PC-9 (cell line): ENCODE measurements at regions not wholly inside any gene's neighbourhood (a gene's known extent, or its start where the extent isn't known, plus 50 kb on each side); places are given as distances from the start of the nearest gene placed in this dataset.

Source experiments
- BruUV-seq: library from RNA; stranded (reverse); fragments of 400-500 nt; replicated peaks from 2 replicates; lab custom pipeline; 2021; lab: Mats Ljungman, UMichigan
- CTCF ChIA-PET: fragments of 300-600 bp; sonication (Branson Sonifier 250); formaldehyde crosslinking; loops from one replicate; lab custom pipeline; 2022; ENCODE audit warnings: antibody characterized with exemption; lab: Charles Lee
- POLR2A ChIA-PET: fragments of 300-600 bp; sonication (Branson Sonifier 250); formaldehyde crosslinking; loops from one replicate; lab custom pipeline; 2022; ENCODE audit warnings: antibody characterized with exemption; ENCODE audit not compliant: unreplicated experiment; lab: Charles Lee
- DNase-seq, 2 experiments: peaks; one replicate each; pipeline versions ENCODE4 v3.0.0 to v3.0.0-alpha.2; 2015 to 2022; ENCODE audit warnings: mixed read lengths in 1 of 2
- H2AFZ ChIP-seq: fragments of 200-600 bp; sonication (generic); 2 replicates; pipeline ENCODE4 v1.8.1; 2017; ENCODE audit warnings: antibody characterized with exemption
- H3F3A ChIP-seq: fragments of 200-600 bp; sonication (generic); 2 replicates; pipeline ENCODE4 v1.8.1; 2017; ENCODE audit warnings: antibody characterized with exemption, mild to moderate bottlenecking, low read depth; ENCODE audit not compliant: insufficient read depth
- H3K27ac ChIP-seq: fragments of 200-600 bp; sonication (generic); 2 replicates; pipeline ENCODE4 v1.6.1; 2016; ENCODE audit warnings: mixed run types
- H3K27me3 ChIP-seq: fragments of 200-600 bp; sonication (generic); 2 replicates; pipeline ENCODE4 v1.6.1; 2016; ENCODE audit warnings: low read depth, mixed run types; ENCODE audit not compliant: insufficient read depth
- H3K36me3 ChIP-seq: fragments of 200-600 bp; sonication (generic); 2 replicates; pipeline ENCODE4 v1.6.1; 2016; ENCODE audit warnings: low read depth, mixed run types
- H3K4me1 ChIP-seq: fragments of 200-600 bp; sonication (generic); replicated peaks from 2 replicates; pipeline ENCODE4 v1.6.1; 2016; ENCODE audit warnings: mixed run types; ENCODE audit not compliant: insufficient read depth
- H3K4me2 ChIP-seq: fragments of 200-600 bp; sonication (generic); 2 replicates; pipeline ENCODE4 v1.6.1; 2017; ENCODE audit warnings: mixed run types
- H3K4me3 ChIP-seq: fragments of 200-600 bp; sonication (generic); 2 replicates; pipeline ENCODE4 v1.6.1; 2016; ENCODE audit warnings: mixed run types
- H3K79me2 ChIP-seq: fragments of 200-600 bp; sonication (generic); 2 replicates; pipeline ENCODE4 v1.6.1; 2017; ENCODE audit warnings: low read depth, mixed run types
- H3K9me2 ChIP-seq: fragments of 200-600 bp; sonication (generic); 2 replicates; pipeline ENCODE4 v1.8.1; 2017; ENCODE audit warnings: mild to moderate bottlenecking; ENCODE audit not compliant: insufficient read depth
- H3K9me3 ChIP-seq: fragments of 200-600 bp; sonication (generic); 2 replicates; pipeline ENCODE4 v1.8.1; 2016; ENCODE audit warnings: low read depth; ENCODE audit not compliant: insufficient read depth
- H4K20me1 ChIP-seq: fragments of 200-600 bp; sonication (generic); 2 replicates; pipeline ENCODE4 v1.8.1; 2017; ENCODE audit not compliant: insufficient read depth
- CTCF ChIP-seq: fragments of 200-600 bp; sonication (generic); conservative IDR thresholded peaks from 2 replicates; pipeline ENCODE4 v1.6.1; 2017; ENCODE audit warnings: mixed run types, antibody characterized with exemption, mild to moderate bottlenecking, moderate library complexity
- EZH2 ChIP-seq: fragments of 200-600 bp; sonication (generic); IDR thresholded peaks from 2 replicates; pipeline ENCODE4 v1.8.0; 2017; ENCODE audit warnings: antibody characterized with exemption, low read depth
- intact Hi-C: fragments of 100-400 bp; cut with micrococcal nuclease; formaldehyde crosslinking; loops from one replicate; pipeline ENCODE4 v1.10.0; 2022; ENCODE audit not compliant: unreplicated experiment

- H3K36me3 ChIP-seq: no peaks in the 10 kb centered on the region
- intact Hi-C loops: no loop called here
- no peaks in the 10 kb centered on the region; the same call in 1 of the 2 replicates for H3K9me3 ChIP-seq
- H3K4me3 ChIP-seq: no peak overlapping the region
- H3K27ac ChIP-seq: no peak overlapping the region
- DNase-seq: no peak
- no peaks in the 10 kb centered on the region for H3K4me1 ChIP-seq
- no peaks in the 10 kb centered on the region for H3F3A ChIP-seq
- H3K27me3 ChIP-seq: peaks cover 11% of the 10 kb centered on the region; the same call in 1 of the 2 replicates
- no peaks in the 10 kb centered on the region for H4K20me1 ChIP-seq
- ChIA-PET CTCF (no interaction called here), POLR2A (no interaction called here)
- no peaks in the 10 kb centered on the region for H3K9me2 ChIP-seq
- H2AFZ ChIP-seq: no peak overlapping the region
- TF ChIP-seq EZH2: no peak
- no peak for TF ChIP-seq CTCF
- H3K79me2 ChIP-seq: no peaks in the 10 kb centered on the region
- no peak overlapping the region for H3K4me2 ChIP-seq
- BruUV-seq: no TSS peak
Observed at GRCh38 chr10:28366994-28367393, 64.1 kb upstream of the MPP7 start.

- no peaks in the 10 kb centered on the region for H3F3A ChIP-seq
- BruUV-seq: no TSS peak
- H3K4me2 ChIP-seq: no peak overlapping the region
- no peaks in the 10 kb centered on the region for H4K20me1 ChIP-seq
- no peaks in the 10 kb centered on the region; the same call in 1 of the 2 replicates for H3K9me3 ChIP-seq
- ChIA-PET POLR2A (no interaction called here), CTCF (no interaction called here)
- DNase-seq: no peak
- TF ChIP-seq EZH2 (no peak), CTCF (no peak)
- intact Hi-C loops: no loop called here
- no peaks in the 10 kb centered on the region for H3K9me2 ChIP-seq
- no peak overlapping the region for H3K27ac ChIP-seq
- H2AFZ ChIP-seq: no peak overlapping the region
- H3K27me3 ChIP-seq: peaks cover 11% of the 10 kb centered on the region; the same call in 1 of the 2 replicates
- no peak overlapping the region for H3K4me3 ChIP-seq
- no peaks in the 10 kb centered on the region for H3K4me1 ChIP-seq
- H3K79me2 ChIP-seq: no peaks in the 10 kb centered on the region
- no peaks in the 10 kb centered on the region for H3K36me3 ChIP-seq
Observed at GRCh38 chr10:28367413-28367812, 64.5 kb upstream of the MPP7 start.

- Histone ChIP-seq H3K9me3 (no peaks in the 10 kb centered on the region; the same call in 1 of the 2 replicates), H2AFZ (no peak overlapping the region), H3F3A (no peaks in the 10 kb centered on the region), H3K36me3 (no peaks in the 10 kb centered on the region), H3K4me3 (no peak overlapping the region), H3K4me1 (no peaks in the 10 kb centered on the region), H3K9me2 (no peaks in the 10 kb centered on the region), H3K27me3 (peaks cover 11% of the 10 kb centered on the region; the same call in 1 of the 2 replicates), H3K4me2 (no peak overlapping the region), H3K27ac (no peak overlapping the region), H3K79me2 (no peaks in the 10 kb centered on the region), H4K20me1 (no peaks in the 10 kb centered on the region)
- no peak for DNase-seq
- intact Hi-C loops: no loop called here
- CTCF ChIA-PET: no interaction called here
- TF ChIP-seq EZH2: no peak
- TF ChIP-seq CTCF: no peak
- BruUV-seq: no TSS peak
- POLR2A ChIA-PET: no interaction called here
Observed at GRCh38 chr10:28367929-28368484, 65.1 kb upstream of the MPP7 start.
